ENCODE measurements at regions not wholly inside any gene's neighbourhood (a gene's known extent, or its start where the extent isn't known, plus 50 kb on each side); places are given as distances from the start of the nearest gene placed in this dataset.
A peak's percentile ranks its signal among the peaks of the same experiment; 100 is the strongest.

GRCh38 chr18:56368066-56368465 is 270.3 kb downstream of the TXNL1 start:
- no peak for FAIRE-seq
- no peaks in the 10 kb centered on the region for H3K27me3 ChIP-seq (ENCODE audit: control insufficient read depth, insufficient read depth, low read length)
- no peak overlapping the region for H3K4me3 ChIP-seq (ENCODE audit: low read depth, low read length)
- TF ChIP-seq CTCF (IDR thresholded peaks at IDR 0.05; ENCODE audit: insufficient read depth, low read length, severe bottlenecking) = no peak
- no peaks in the 10 kb centered on the region for H3K36me3 ChIP-seq (ENCODE audit: control insufficient read depth, insufficient read depth, low read length)
- no peak for DNase-seq (ENCODE audit: low read depth)

GRCh38 chr18:56358608-56359280 is 279.6 kb downstream of the TXNL1 start:
- peak; percentile 41 for TF ChIP-seq CTCF (IDR thresholded peaks at IDR 0.05; ENCODE audit: insufficient read depth, low read length, severe bottlenecking)
- Histone ChIP-seq H3K4me3 (ENCODE audit: low read depth, low read length) (no peak overlapping the region), H3K27me3 (ENCODE audit: control insufficient read depth, insufficient read depth, low read length) (no peaks in the 10 kb centered on the region), H3K36me3 (ENCODE audit: control insufficient read depth, insufficient read depth, low read length) (no peaks in the 10 kb centered on the region)
- peak; percentile 40 for DNase-seq (ENCODE audit: low read depth)
- no peak for FAIRE-seq

- DNase-seq (ENCODE audit: low read depth) (no peak), FAIRE-seq (no peak)
- no peak overlapping the region for H3K4me3 ChIP-seq (ENCODE audit: low read depth, low read length)
- H3K27me3 ChIP-seq (ENCODE audit: control insufficient read depth, insufficient read depth, low read length) = no peaks in the 10 kb centered on the region
- no peaks in the 10 kb centered on the region for H3K36me3 ChIP-seq (ENCODE audit: control insufficient read depth, insufficient read depth, low read length)
- TF ChIP-seq CTCF (IDR thresholded peaks at IDR 0.05; ENCODE audit: insufficient read depth, low read length, severe bottlenecking) = no peak
These were observed 284.6 kb downstream of the TXNL1 start for GRCh38 chr18:56353663-56354260.

GRCh38 chr18:56351911-56352500 is 286.4 kb downstream of the TXNL1 start:
- DNase-seq (ENCODE audit: low read depth) (peak; percentile 22), FAIRE-seq (no peak)

GRCh38 chr18:56337507-56337906 is 300.9 kb downstream of the TXNL1 start:
- TF ChIP-seq CTCF (IDR thresholded peaks at IDR 0.05; ENCODE audit: insufficient read depth, low read length, severe bottlenecking) = no peak
- Histone ChIP-seq H3K27me3 (ENCODE audit: control insufficient read depth, insufficient read depth, low read length) (no peaks in the 10 kb centered on the region), H3K4me3 (ENCODE audit: low read depth, low read length) (no peak overlapping the region), H3K36me3 (ENCODE audit: control insufficient read depth, insufficient read depth, low read length) (no peaks in the 10 kb centered on the region)
- FAIRE-seq = no peak
- no peak for DNase-seq (ENCODE audit: low read depth)

More at GRCh38 chr18:56351911-56352500, 286.4 kb downstream of the TXNL1 start:
- no peak for TF ChIP-seq CTCF (IDR thresholded peaks at IDR 0.05; ENCODE audit: insufficient read depth, low read length, severe bottlenecking)
- H3K27me3 ChIP-seq (ENCODE audit: control insufficient read depth, insufficient read depth, low read length) = no peaks in the 10 kb centered on the region
- H3K4me3 ChIP-seq (ENCODE audit: low read depth, low read length) = no peak overlapping the region
- no peaks in the 10 kb centered on the region for H3K36me3 ChIP-seq (ENCODE audit: control insufficient read depth, insufficient read depth, low read length)

All from bronchial epithelial cell (primary cell).